Inferior parietal cortex (tissue), 1 donor: ENCODE measurements at regions not wholly inside any gene's neighbourhood (a gene's known extent, or its start where the extent isn't known, plus 50 kb on each side); places are given as distances from the start of the nearest gene placed in this dataset.

ENCODE experiments used
- DNase-seq: peaks from one replicate; pipeline ENCODE4 v3.0.0-alpha.2; 2016; ENCODE audit errors: extremely low spot score

DNA sequence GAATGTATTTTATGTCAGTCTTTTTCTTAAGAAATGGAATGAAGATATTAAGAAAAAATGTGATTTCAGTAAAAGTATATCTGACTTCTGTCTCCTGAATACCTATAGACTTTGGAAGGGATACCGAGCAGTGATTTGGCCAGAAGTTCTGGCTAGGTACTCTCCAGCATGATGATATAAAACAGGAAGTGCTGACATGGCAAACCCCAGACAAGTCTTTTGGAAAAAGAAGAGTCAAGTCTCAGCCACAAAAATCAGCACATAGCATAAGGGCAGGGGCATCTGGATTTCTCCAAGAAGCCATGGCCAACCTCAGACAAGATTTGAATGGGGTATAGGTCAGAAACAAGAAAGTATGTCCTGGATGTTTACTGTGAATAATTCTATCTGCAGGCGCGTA is 643.3 kb upstream of the ARRDC4 start:
- no peak for DNase-seq

- DNase-seq = no peak
Measured at GRCh38 chr15:97319291-97319690, 641.2 kb upstream of the ARRDC4 start.

DNA sequence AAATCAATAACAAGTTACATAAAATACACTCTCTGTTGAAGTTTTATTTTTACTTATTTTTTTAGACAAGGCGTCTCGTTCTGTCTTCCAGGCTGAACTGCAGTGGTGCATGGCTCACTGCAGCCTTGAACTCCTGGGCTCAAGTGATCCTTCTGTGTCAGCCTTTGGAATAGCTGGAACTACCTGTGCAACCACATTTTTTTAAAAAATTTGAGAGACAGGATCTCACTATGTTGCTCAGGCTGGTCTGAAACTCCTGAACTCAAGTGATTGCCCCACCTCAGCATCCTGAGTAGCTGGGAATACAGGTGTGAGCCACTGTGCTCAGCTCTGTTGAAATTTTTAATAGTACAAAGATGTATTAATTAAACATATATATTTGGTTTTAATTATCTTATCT is 614.3 kb upstream of the ARRDC4 start:
- no peak for DNase-seq

GRCh38 chr15:97350813-97351212 is 609.7 kb upstream of the ARRDC4 start:
- no peak for DNase-seq

GRCh38 chr15:97383516-97383915 is 577.0 kb upstream of the ARRDC4 start:
- no peak for DNase-seq

DNA sequence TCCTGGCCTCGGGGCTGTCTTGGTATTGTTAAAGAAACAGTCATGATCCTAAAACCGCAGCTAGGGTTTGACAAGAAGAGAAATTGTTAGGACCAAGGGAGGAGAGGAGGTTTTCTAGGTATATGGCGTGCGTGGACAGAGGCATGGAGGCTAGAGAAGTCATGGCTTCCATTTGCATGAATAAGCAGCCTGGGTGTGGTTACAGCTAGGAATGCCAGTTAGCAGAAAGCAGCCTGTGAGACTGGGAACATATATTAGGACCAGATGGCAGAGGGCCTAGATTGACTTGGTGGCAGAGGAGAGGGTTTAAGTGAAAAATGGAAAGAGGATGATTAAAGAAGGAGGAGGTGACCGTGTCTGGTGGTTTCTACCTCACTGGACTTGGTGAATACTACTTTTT is 573.6 kb upstream of the ARRDC4 start:
- DNase-seq = no peak

GRCh38 chr15:97401195-97401594 is 559.3 kb upstream of the ARRDC4 start:
- DNase-seq = no peak

GRCh38 chr15:97401970-97402369 is 558.5 kb upstream of the ARRDC4 start:
- DNase-seq = no peak

DNA sequence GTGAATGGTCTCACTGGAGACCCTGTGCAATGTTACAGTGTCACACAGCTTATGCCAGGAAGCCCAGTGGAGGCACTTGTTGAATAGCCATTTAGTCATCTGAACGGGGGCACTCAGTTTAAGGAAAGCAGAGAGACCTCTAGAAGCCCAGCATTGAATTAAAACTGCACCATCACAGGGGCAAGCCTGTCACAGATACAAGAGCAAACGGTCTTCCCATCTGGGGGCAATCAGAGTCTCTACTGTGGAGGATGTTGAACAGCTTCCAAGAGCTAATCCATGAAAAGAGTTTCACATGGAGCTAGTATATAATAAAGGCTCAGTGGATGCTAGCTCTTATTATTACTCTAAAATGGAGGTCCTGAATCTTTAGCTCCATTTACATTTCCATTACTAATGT is 553.7 kb upstream of the ARRDC4 start:
- no peak for DNase-seq

DNA sequence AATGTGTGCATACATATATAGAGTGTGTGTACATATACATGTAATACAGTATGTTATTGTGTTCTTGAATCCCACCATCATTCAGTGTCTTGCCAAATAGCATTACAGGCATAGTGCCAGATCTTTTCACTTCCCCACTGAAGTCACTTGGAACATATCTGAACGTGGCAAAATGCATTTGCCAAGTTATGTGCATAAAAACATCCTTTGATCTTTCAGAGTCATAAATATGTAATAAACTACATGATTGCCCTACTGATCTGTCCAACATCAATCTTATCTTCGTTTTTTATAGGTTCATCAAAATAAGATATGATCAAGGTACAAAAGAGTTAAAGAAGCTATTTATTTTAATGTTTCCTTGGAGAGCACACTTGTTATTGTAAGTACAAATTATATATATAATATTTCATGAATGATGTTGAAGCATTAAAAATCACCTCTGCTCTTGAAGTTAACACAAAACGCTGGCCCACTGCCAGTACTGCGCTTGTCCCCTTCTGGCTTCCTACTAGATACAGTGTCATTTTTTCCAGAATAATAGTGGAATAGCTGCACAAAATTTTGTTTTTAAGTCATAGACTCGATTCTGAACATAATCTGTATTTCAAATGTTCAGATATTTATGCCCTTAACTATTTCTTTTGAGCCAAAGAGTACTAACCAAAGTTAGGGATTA is 549.5 kb upstream of the ARRDC4 start:
- no peak for DNase-seq

GRCh38 chr15:97420130-97420529 is 540.4 kb upstream of the ARRDC4 start:
- no peak for DNase-seq

GRCh38 chr15:97425596-97425995 is 534.9 kb upstream of the ARRDC4 start:
- DNase-seq = no peak

DNA sequence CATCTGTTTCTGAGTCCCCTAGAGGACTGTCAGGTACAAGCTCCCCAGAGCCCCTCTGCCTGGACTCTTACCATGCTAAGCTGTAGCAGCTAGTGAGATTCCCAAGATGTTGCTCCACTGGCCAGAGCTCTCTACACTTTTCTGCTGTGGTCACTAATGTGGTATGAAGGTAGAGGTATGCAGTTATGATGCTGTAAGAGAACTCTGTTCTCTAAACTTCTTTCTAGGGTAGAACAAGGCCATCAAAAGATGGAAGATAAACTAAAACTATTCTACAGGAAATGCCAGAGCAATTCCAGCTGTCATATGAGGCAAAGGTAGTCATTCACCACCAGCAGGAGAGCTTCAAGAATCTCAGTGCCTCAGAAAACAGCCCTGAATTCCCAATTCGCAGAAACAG is 517.4 kb upstream of the ARRDC4 start:
- no peak for DNase-seq

- DNase-seq = no peak
Measured at GRCh38 chr15:97446138-97446537, 514.4 kb upstream of the ARRDC4 start.

DNA sequence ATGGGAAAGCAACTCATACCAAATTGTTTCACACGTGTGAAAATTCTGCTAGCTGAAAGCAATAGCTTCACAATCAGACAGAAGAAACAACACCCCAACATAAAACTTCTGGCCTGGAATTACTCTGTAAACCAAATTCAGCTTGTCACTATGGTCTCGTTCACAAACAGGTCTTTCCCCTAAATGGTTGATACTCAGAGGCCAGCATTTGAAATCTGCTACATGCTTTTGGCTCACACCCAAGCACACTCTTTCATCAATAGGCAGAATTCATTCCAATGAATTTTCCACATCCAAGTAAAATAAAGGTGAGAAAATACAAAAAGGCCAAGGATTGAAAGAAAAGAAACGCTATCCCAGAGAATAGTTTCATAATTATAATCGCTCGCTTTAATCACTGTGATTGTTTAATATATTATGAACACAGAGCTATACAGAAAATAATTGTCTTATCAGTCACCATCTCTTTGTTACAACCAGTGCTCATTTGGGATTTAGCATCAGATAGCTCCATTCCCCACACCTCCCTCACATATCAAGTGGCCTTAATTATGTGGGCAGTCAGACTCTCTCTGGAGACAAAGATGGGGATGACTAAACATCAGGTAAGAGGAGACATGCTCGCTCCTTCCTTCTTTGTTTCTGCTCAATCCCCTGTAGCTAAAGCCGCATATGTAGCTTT is 503.8 kb upstream of the ARRDC4 start:
- DNase-seq = no peak

DNA sequence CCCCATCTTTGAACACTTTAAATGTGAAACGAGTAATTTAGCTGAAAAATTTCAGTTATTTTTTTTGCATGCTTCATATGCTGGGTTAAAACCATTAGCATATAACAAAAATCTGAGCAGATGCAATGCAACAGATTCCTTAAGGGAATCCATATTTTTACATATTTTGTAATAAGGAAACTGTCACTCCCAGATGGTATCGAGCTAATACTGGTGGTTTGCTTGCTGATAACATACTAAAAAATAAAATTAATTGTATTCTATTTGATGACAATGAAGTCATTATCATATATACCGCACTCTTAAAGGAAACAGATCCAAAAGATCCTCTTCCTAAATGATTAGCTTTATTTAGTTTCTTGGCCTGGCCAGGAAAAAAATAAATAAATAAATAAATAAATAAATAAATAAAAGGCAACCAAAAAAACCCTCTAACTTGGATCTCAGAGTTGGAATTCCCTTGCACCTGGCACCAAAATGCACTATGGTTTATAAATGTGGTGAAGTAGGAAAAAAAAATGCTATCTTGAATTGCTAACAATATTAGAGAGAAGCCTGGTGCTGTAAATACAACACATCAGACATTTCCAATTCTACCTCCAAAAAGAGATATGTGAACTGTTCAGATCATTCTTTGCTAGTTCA is 503.2 kb upstream of the ARRDC4 start:
- no peak for DNase-seq

- no peak for DNase-seq
Measured at GRCh38 chr15:97459771-97460170, 500.7 kb upstream of the ARRDC4 start.

DNA sequence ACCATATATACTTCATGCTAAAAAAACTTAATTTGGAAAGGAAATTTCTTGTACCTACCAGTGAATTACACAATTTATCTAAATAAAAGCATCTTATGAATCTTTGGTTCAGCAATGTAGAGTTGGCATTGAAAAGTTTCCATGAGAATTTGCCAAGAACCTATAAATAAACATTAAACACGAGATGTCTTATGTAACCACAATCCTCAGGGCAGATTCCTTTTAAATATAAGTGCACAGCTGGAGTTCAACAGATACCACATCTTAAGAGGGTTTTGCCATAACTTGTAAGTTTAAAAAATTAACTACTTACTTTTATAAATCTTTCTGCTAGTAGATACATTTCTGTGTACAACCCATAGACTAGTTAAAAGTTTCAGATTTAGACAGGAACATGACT is 499.3 kb upstream of the ARRDC4 start:
- DNase-seq = peak; percentile 11

DNA sequence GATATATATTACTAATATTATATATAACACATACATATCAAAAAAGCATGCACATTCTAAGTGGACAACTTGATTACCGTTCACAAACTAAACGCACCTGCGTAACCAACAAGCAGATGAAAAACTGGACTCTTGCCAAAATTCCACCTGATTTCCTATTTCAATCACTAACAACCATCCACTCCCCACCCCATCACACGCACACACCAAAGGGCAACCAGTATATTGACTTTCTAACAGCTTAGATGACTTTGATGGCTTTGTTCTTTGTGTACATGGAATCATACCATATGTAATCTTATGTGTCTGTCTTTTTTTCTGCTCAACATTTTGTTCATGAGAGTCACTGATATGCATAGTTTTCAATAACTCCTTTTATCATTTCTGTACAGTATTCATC is 496.8 kb upstream of the ARRDC4 start:
- no peak for DNase-seq

DNA sequence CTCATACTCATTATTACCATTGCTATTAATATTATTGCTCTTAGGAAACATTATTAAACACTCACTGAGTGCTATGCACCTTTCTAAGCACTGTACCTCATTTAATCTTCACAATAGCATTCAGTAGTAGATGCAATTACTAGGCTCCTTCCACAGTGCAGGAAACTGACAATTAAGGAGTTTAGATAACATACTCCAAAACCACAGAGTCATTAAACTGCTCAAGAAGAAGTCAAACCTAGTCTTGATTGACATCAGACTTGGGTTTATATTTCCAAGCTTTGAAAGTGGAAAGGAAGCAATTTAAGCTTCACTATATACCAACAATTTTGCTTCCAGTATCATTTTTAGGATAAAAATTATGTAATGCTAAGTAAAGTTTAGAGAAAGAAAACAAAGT is 490.1 kb upstream of the ARRDC4 start:
- DNase-seq = no peak

GRCh38 chr15:97473627-97474026 is 486.9 kb upstream of the ARRDC4 start:
- DNase-seq = no peak

GRCh38 chr15:97479957-97480356 is 480.5 kb upstream of the ARRDC4 start:
- no peak for DNase-seq

GRCh38 chr15:97482521-97482920 is 478.0 kb upstream of the ARRDC4 start:
- DNase-seq = no peak
